Activated CD4-positive, alpha-beta T cell treated with anti-CD3 and anti-CD28 coated beads, Interleukin-2, amount 50 U/mL, for 48 hours (primary cell): ENCODE measurements at regions not wholly inside any gene's neighbourhood (a gene's known extent, or its start where the extent isn't known, plus 50 kb on each side); places are given as distances from the start of the nearest gene placed in this dataset.
"Not testable (repeated sequence)": the region's sequence is repeated elsewhere in the genome, so short reads cannot be mapped to it uniquely, and the experiment has no call there.

ENCODE experiments used
- DNase-seq, 2 experiments: peaks; one replicate each; pipeline ENCODE4 v3.0.0-alpha.2; 2020

GRCh38 chr4:126895988-126896570 lies 736.7 kb upstream of the INTU start:
- DNase-seq, result no peak

DNA sequence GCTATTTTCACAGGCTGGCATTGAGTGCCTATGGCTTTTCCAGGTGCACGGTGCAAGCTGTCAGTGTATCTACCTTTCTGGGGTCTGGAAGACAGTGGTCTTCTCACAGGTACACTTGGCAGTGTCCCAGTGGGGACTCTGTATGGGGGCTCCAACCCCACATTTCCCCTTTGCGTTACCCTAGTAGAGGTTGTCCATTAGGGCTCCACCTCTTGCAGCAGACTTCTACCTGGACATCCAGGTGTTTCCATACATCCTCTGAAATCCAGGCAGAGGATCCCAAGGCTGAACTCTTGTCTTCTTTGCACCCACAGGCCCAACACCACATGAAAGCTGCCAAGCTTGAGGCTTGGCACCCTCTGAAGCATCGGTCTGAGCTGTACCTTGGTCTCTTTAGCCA lies 735.7 kb upstream of the INTU start:
- DNase-seq, result no peak

DNA sequence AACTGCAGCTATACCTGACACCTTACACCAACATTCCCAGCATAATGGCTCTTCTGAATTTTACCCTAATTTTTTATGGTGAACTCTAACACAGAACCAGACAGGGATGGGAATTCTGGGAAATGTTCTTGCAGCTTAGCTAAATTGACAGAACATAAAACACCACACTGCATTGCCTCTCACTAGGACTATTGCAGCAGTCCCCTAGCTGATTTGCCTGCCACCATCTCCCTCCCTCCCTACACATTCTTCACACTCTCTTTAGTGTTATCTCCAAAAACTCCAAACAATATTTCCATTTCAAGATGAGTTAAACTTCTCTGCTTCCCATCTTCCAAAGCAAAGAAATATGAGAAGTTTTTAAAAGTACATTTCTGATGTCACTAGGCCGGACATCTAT lies 733.9 kb upstream of the INTU start:
- no peak for DNase-seq

DNA sequence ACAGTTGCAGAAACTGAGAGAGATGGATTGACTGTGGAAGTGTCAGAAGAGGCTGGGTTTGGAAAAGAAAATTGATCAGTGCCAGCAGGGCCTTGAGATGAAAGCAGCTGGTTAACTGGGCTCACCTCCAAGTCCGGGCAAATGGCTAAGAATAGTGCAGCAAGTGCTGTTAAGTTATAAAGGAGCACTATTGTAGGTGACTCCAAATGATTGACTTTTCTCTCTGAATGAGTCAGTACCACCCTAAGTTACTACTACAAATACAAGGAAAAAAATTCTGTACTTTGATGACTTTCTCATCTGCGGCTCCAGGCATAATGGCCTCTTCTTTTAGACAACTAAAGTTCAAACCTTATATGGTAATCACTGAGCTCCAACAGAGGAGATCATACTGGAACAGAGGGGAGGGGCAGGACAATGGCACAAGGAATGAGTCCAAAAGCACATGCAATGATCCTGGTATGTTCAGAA lies 733.4 kb upstream of the INTU start:
- DNase-seq, result no peak

- no peak for DNase-seq
Observed at GRCh38 chr4:126906466-126906865, 726.3 kb upstream of the INTU start.

GRCh38 chr4:126907389-126907788 lies 725.4 kb upstream of the INTU start:
- DNase-seq, result no peak

DNA sequence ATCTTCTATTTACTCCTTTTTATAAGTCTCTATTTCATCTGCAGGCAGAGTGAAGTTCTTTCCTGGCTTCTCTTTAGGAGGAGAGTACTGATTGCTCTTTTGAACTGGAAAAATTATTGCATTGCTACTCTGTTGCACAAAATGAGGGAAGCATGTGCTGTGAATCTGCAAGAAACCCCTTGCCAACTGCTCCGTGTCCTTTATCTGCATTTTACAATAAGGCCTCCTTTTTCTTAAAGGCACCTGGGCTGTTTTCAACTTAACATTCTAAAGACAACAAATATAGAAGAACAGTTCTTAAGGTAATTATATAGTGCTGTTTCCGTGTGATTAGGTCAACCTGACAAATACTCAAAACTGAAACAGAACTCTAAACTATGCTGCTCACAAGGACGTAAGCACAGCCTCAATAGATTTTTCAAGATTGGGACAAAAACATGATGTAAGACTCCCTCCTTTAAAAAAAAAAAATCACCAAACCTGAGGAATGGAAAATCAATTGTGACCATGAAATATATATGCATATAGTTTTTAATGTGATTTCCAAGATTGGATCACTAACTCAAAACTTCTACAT lies 716.6 kb upstream of the INTU start:
- DNase-seq, result no peak

- no peak for DNase-seq
Observed at GRCh38 chr4:126916626-126917140, 716.1 kb upstream of the INTU start.

- not testable (repeated sequence) for DNase-seq
Observed at GRCh38 chr4:126922328-126922938, 710.3 kb upstream of the INTU start.

GRCh38 chr4:126924237-126924636 lies 708.5 kb upstream of the INTU start:
- DNase-seq, result no peak

GRCh38 chr4:126930059-126930458 lies 702.7 kb upstream of the INTU start:
- not testable (repeated sequence) for DNase-seq

DNA sequence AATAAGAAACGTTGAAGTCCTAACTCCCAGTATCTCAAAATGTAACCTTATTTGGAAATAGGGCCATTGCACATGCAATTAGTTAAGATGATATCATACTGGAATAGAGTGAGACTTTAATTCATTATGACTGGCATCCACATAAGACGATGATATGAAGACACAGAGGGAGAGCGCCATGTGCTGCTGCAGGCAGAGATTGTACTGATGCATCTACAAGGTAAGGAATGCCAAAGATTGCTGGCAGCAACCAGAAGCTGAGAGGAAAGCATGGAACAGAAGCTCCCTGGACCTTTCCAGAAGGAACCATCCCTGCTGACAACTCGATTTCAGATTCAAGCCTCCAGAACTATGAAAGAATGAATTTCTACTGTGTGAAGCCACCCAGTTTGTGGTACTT lies 697.0 kb upstream of the INTU start:
- no peak for DNase-seq

DNA sequence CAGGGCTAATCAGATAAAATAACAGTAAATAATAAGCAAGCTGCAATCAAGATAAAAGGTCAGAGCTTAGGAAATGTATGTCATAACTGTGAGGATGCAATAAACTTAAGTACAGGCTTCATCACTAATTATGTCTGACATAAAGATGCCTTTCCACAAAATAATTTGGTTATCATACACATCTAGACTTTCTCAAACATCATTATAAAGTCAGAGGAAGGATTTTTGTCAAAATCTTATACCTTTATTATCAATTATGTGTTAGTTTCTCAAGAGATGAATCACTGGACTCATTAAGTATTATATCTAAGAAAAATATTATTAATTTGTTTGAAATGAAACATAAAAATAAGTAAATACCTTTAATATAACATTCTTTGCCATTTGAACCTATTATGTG lies 695.4 kb upstream of the INTU start:
- no peak for DNase-seq

DNA sequence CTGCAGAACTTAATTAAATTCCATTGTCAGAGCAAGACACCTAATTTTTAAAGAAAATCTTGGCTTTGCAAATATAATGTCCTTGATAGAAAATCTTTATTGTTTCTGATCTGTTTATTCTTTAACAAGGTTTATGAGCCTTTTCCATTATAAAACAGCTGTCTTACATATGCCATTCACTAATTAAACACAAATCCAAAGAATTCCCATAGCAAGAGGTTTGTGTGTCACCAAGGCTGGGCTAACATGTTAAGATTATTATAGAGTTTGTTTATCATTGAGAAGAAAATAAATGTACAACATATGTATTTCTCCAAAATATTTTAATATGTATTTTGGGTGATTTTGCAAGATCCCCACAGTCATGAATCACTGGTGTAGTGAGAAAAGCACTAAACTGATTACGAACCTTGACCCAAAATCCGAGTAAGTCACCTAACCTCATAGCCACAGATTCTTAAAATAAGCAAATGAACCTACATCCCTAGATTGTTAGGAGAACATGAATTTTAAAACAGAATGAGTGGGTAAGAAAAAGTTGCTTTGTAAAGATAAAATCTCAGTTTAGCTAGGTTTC lies 694.8 kb upstream of the INTU start:
- no peak for DNase-seq

DNA sequence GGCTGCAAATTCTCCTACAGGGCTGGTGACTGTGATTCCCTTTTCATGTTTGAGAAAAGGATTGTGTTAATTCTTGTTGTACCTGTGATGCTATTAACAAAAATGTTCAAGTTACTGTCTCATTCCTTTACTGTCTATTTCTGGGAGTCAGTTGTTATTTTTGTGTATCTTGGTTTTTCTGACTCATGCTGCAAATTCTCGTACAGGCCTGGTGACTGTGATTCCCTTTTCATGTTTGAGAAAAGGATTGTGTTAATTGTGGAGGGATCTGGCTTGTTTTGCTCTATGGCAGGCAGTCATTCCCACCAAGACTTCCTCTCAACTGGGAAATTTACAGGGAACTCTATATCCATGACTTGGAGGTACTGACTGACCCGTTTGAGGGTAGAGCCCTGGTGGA lies 693.4 kb upstream of the INTU start:
- DNase-seq, result no peak

- DNase-seq, result no peak
Observed at GRCh38 chr4:126947536-126947935, 685.2 kb upstream of the INTU start.

DNA sequence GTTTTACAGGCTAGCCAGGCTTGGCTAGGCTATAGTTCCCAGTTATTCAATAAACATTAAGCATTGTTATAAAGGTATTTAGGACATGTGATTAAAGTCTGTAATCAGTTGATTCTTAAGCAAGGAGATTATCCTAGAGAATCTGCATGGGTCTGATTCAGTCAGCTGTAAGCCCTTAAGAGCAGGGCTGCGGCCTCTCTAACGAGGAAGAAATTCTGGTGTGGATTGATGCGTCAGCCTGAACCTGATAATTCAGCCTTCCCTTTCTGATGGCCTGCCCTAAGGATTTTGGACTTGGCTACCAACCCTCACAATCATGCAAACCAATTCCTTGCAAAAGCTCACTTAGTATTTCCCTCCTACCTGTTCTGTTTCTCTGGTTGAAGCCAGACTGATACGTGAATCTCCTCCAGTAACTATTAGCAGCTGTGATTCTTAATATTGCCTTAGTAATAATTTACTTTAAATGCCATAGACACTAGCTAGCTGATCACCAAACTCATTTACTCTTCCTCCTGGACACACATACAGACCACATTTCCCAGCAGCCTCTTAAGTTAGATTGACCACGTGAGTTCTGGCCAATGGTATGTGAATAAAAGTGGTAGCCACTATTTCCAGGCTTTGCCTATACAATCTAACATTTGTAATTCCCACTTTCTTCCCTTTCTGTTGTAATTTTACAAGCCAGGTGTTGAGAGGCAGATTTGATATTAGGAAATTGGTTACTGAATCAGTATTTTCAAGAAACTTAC lies 678.0 kb upstream of the INTU start:
- DNase-seq, result no peak

GRCh38 chr4:126955292-126956183 lies 677.2 kb upstream of the INTU start:
- DNase-seq, result no peak

- DNase-seq, result no peak
Observed at GRCh38 chr4:126956184-126956897, 676.4 kb upstream of the INTU start.

DNA sequence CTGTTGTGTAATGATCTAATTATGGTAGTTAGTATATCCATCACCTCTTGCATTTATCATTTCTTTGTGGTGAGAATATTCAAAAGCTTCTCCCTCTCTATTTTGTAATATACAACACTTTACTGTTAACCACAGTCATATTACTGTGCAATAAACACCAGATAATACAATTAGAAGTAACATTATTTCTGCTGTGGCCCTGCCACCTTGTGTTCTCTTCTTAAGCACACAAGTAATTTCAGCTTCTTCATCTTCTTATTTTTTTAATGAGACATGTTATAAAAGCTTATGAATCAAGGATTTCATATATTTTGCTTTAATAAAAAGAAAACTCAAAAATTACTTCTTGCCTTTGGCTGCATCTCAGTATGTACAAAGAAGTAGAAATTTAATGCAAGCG lies 675.2 kb upstream of the INTU start:
- DNase-seq, result no peak

- no peak for DNase-seq
Observed at GRCh38 chr4:126957987-126958386, 674.8 kb upstream of the INTU start.

- DNase-seq, result no peak
Observed at GRCh38 chr4:126958482-126958881, 674.3 kb upstream of the INTU start.
